ENCODE measurements at regions not wholly inside any gene's neighbourhood (a gene's known extent, or its start where the extent isn't known, plus 50 kb on each side); places are given as distances from the start of the nearest gene placed in this dataset.
"Not testable (repeated sequence)": the region's sequence is repeated elsewhere in the genome, so short reads cannot be mapped to it uniquely, and the experiment has no call there.

GRCh38 chr2:183630964-183631363 is 506.7 kb downstream of the NUP35 start:
- in situ Hi-C loops (cut with HindIII; ENCODE audit: low pct_unique_long_range_greater_than_20kb, low sequenced_read_pairs), result no loop called here
- no peak for DNase-seq (ENCODE audit: low read depth, low spot score)

- in situ Hi-C loops (cut with HindIII; ENCODE audit: low pct_unique_long_range_greater_than_20kb, low sequenced_read_pairs), result no loop called here
- no peak for DNase-seq (ENCODE audit: low read depth, low spot score)
Measured at GRCh38 chr2:183656121-183656520, 531.9 kb downstream of the NUP35 start.

GRCh38 chr2:183665425-183665824 is 541.2 kb downstream of the NUP35 start:
- in situ Hi-C loops (cut with HindIII; ENCODE audit: low pct_unique_long_range_greater_than_20kb, low sequenced_read_pairs), result no loop called here
- no peak for DNase-seq (ENCODE audit: low read depth, low spot score)

- DNase-seq (ENCODE audit: low read depth, low spot score), result no peak
- in situ Hi-C loops (cut with HindIII; ENCODE audit: low pct_unique_long_range_greater_than_20kb, low sequenced_read_pairs), result no loop called here
Measured at GRCh38 chr2:183666031-183666430, 541.8 kb downstream of the NUP35 start.

GRCh38 chr2:183671233-183671632 is 547.0 kb downstream of the NUP35 start:
- DNase-seq (ENCODE audit: low read depth, low spot score), result no peak
- in situ Hi-C loops (cut with HindIII; ENCODE audit: low pct_unique_long_range_greater_than_20kb, low sequenced_read_pairs), result no loop called here

GRCh38 chr2:183678908-183679307 is 554.7 kb downstream of the NUP35 start:
- in situ Hi-C loops (cut with HindIII; ENCODE audit: low pct_unique_long_range_greater_than_20kb, low sequenced_read_pairs), result no loop called here
- DNase-seq (ENCODE audit: low read depth, low spot score), result no peak

- in situ Hi-C loops (cut with HindIII; ENCODE audit: low pct_unique_long_range_greater_than_20kb, low sequenced_read_pairs), result no loop called here
- no peak for DNase-seq (ENCODE audit: low read depth, low spot score)
Measured at GRCh38 chr2:183680573-183680972, 556.3 kb downstream of the NUP35 start.

GRCh38 chr2:183684686-183685085 is 560.4 kb downstream of the NUP35 start:
- in situ Hi-C loops (cut with HindIII; ENCODE audit: low pct_unique_long_range_greater_than_20kb, low sequenced_read_pairs), result no loop called here

GRCh38 chr2:183696028-183696427 is 571.8 kb downstream of the NUP35 start:
- no peak for DNase-seq (ENCODE audit: low read depth, low spot score)
- in situ Hi-C loops (cut with HindIII; ENCODE audit: low pct_unique_long_range_greater_than_20kb, low sequenced_read_pairs), result no loop called here

More at GRCh38 chr2:183684686-183685085, 560.4 kb downstream of the NUP35 start:
- no peak for DNase-seq (ENCODE audit: low read depth, low spot score)

GRCh38 chr2:183709829-183710228 is 585.6 kb downstream of the NUP35 start:
- DNase-seq (ENCODE audit: low read depth, low spot score), result no peak
- in situ Hi-C loops (cut with HindIII; ENCODE audit: low pct_unique_long_range_greater_than_20kb, low sequenced_read_pairs), result no loop called here

- in situ Hi-C loops (cut with HindIII; ENCODE audit: low pct_unique_long_range_greater_than_20kb, low sequenced_read_pairs), result no loop called here
- DNase-seq (ENCODE audit: low read depth, low spot score), result no peak
Measured at GRCh38 chr2:183718246-183718645, 594.0 kb downstream of the NUP35 start.

- in situ Hi-C loops (cut with HindIII; ENCODE audit: low pct_unique_long_range_greater_than_20kb, low sequenced_read_pairs), result no loop called here
- no peak for DNase-seq (ENCODE audit: low read depth, low spot score)
Measured at GRCh38 chr2:183723278-183723677, 599.0 kb downstream of the NUP35 start.

GRCh38 chr2:183729380-183729779 is 605.1 kb downstream of the NUP35 start:
- no peak for DNase-seq (ENCODE audit: low read depth, low spot score)
- in situ Hi-C loops (cut with HindIII; ENCODE audit: low pct_unique_long_range_greater_than_20kb, low sequenced_read_pairs), result no loop called here

GRCh38 chr2:183740241-183740640 is 616.0 kb downstream of the NUP35 start:
- DNase-seq (ENCODE audit: low read depth, low spot score), result no peak
- in situ Hi-C loops (cut with HindIII; ENCODE audit: low pct_unique_long_range_greater_than_20kb, low sequenced_read_pairs), result no loop called here

- in situ Hi-C loops (cut with HindIII; ENCODE audit: low pct_unique_long_range_greater_than_20kb, low sequenced_read_pairs), result no loop called here
Measured at GRCh38 chr2:183752571-183752970, 628.3 kb downstream of the NUP35 start.

GRCh38 chr2:183759033-183759432 is 634.8 kb downstream of the NUP35 start:
- in situ Hi-C loops (cut with HindIII; ENCODE audit: low pct_unique_long_range_greater_than_20kb, low sequenced_read_pairs), result no loop called here
- DNase-seq (ENCODE audit: low read depth, low spot score), result no peak

More at GRCh38 chr2:183752571-183752970, 628.3 kb downstream of the NUP35 start:
- no peak for DNase-seq (ENCODE audit: low read depth, low spot score)

- in situ Hi-C loops (cut with HindIII; ENCODE audit: low pct_unique_long_range_greater_than_20kb, low sequenced_read_pairs), result no loop called here
- DNase-seq (ENCODE audit: low read depth, low spot score), result no peak
Measured at GRCh38 chr2:183773775-183774174, 649.5 kb downstream of the NUP35 start.

GRCh38 chr2:183780072-183780471 is 655.8 kb downstream of the NUP35 start:
- in situ Hi-C loops (cut with HindIII; ENCODE audit: low pct_unique_long_range_greater_than_20kb, low sequenced_read_pairs), result no loop called here
- no peak for DNase-seq (ENCODE audit: low read depth, low spot score)

- in situ Hi-C loops (cut with HindIII; ENCODE audit: low pct_unique_long_range_greater_than_20kb, low sequenced_read_pairs), result no loop called here
- no peak for DNase-seq (ENCODE audit: low read depth, low spot score)
Measured at GRCh38 chr2:183782436-183782835, 658.2 kb downstream of the NUP35 start.

- DNase-seq (ENCODE audit: low read depth, low spot score); in situ Hi-C loops (cut with HindIII; ENCODE audit: low pct_unique_long_range_greater_than_20kb, low sequenced_read_pairs): not testable (repeated sequence)
Measured at GRCh38 chr2:183788796-183789195, 664.6 kb downstream of the NUP35 start.

Measured in SK-MEL-5 (cell line).